ENCODE measurements at regions not wholly inside any gene's neighbourhood (a gene's known extent, or its start where the extent isn't known, plus 50 kb on each side); places are given as distances from the start of the nearest gene placed in this dataset.

GRCh38 chr17:79532107-79532790 is 78.6 kb downstream of the RBFOX3 start:
- no peak for TF ChIP-seq POLR2AphosphoS5 (IDR thresholded peaks at IDR 0.05; ENCODE audit: low read depth, low read length)
- Histone ChIP-seq H3K9me2 (ENCODE audit: insufficient read depth) (no peaks in the 10 kb centered on the region), H3K79me2 (ENCODE audit: insufficient read depth, low read length) (no peaks in the 10 kb centered on the region), H3K9me3 (ENCODE audit: control insufficient read depth in 1 of 2, insufficient read depth in 1 of 2, low read depth in 1 of 2, low read length in 2 of 2) (no peaks in the 10 kb centered on the region), H3K36me3 (ENCODE audit: control insufficient read depth in 1 of 2, insufficient read depth in 2 of 2, low read length in 2 of 2) (no peaks in the 10 kb centered on the region), H3K4me3 (replicated peaks in 1 of 2; ENCODE audit: low read depth in 1 of 2, low read length in 2 of 2) (no peak overlapping the region), H4K20me1 (ENCODE audit: insufficient read depth) (no peaks in the 10 kb centered on the region), H3K27me3 (ENCODE audit: insufficient read depth, low read length) (peaks cover 55% of the 10 kb centered on the region; the same call in 1 of the 2 replicates), H3K9ac (ENCODE audit: low read length) (no peak overlapping the region), H3K4me2 (ENCODE audit: low read length) (no peak overlapping the region), H2AFZ (ENCODE audit: low read depth, low read length, poor library complexity, severe bottlenecking) (no peak overlapping the region), H3K4me1 (ENCODE audit: control insufficient read depth in 1 of 2, insufficient read depth in 2 of 2, low read length in 2 of 2) (no peaks in the 10 kb centered on the region), H3K27ac (ENCODE audit: low read depth, low read length) (no peak overlapping the region)
- ChIA-PET CTCF (no interaction called here), POLR2A (no interaction called here), RAD21 (ENCODE audit: low non-redundant PET in 1 of 2, low total read pairs in 2 of 2, uncharacterized antibody in 2 of 2, unreplicated experiment in 2 of 2) (no interaction called here)
- BruUV-seq (replicated peaks), result no TSS peak
- intact Hi-C loops (cut with micrococcal nuclease), result no loop called here
- DNase-seq (ENCODE audit: low read depth, low spot score) (no peak), ATAC-seq (no peak)

- BruUV-seq (replicated peaks), result no TSS peak
Observed at GRCh38 chr17:79531191-79532095, 79.4 kb downstream of the RBFOX3 start.

More at GRCh38 chr17:79531191-79532095, 79.4 kb downstream of the RBFOX3 start:
- no peak overlapping the region for H2AFZ ChIP-seq (ENCODE audit: low read depth, low read length, poor library complexity, severe bottlenecking)
- no peak overlapping the region for H3K27ac ChIP-seq (ENCODE audit: low read depth, low read length)
- H3K36me3 ChIP-seq (ENCODE audit: control insufficient read depth in 1 of 2, insufficient read depth in 2 of 2, low read length in 2 of 2), result no peaks in the 10 kb centered on the region
- no peaks in the 10 kb centered on the region for H3K79me2 ChIP-seq (ENCODE audit: insufficient read depth, low read length)
- no peak overlapping the region for H3K4me2 ChIP-seq (ENCODE audit: low read length)
- ChIA-PET CTCF (no interaction called here), POLR2A (no interaction called here), RAD21 (ENCODE audit: low non-redundant PET in 1 of 2, low total read pairs in 2 of 2, uncharacterized antibody in 2 of 2, unreplicated experiment in 2 of 2) (no interaction called here)
- no peaks in the 10 kb centered on the region for H3K4me1 ChIP-seq (ENCODE audit: control insufficient read depth in 1 of 2, insufficient read depth in 2 of 2, low read length in 2 of 2)
- H3K4me3 ChIP-seq (replicated peaks in 1 of 2; ENCODE audit: low read depth in 1 of 2, low read length in 2 of 2), result no peak overlapping the region
- DNase-seq (ENCODE audit: low read depth, low spot score) (no peak), ATAC-seq (no peak)
- intact Hi-C loops (cut with micrococcal nuclease), result no loop called here
- TF ChIP-seq YY1 (IDR thresholded peaks at IDR 0.05; ENCODE audit: extremely low read depth, insufficient replicate concordance, low read depth, low read length) (no peak), JUND (IDR thresholded peaks at IDR 0.05) (no peak), ZNF274 (IDR thresholded peaks at IDR 0.05; ENCODE audit: low read depth, low read length) (no peak), SIN3A (IDR thresholded peaks at IDR 0.05; ENCODE audit: low read depth) (no peak), FOSL1 (IDR thresholded peaks at IDR 0.05; ENCODE audit: low read depth) (no peak)
- H3K9me3 ChIP-seq (ENCODE audit: control insufficient read depth in 1 of 2, insufficient read depth in 1 of 2, low read depth in 1 of 2, low read length in 2 of 2), result no peaks in the 10 kb centered on the region
- no peak overlapping the region for H3K9ac ChIP-seq (ENCODE audit: low read length)
- no peaks in the 10 kb centered on the region for H4K20me1 ChIP-seq (ENCODE audit: insufficient read depth)
- H3K27me3 ChIP-seq (ENCODE audit: insufficient read depth, low read length), result peaks cover 63% of the 10 kb centered on the region; the same call in 1 of the 2 replicates
- H3K9me2 ChIP-seq (ENCODE audit: insufficient read depth), result no peaks in the 10 kb centered on the region
